ENCODE measurements at regions not wholly inside any gene's neighbourhood (a gene's known extent, or its start where the extent isn't known, plus 50 kb on each side); places are given as distances from the start of the nearest gene placed in this dataset.

GRCh38 chr2:116645155-116645554, 1169.3 kb upstream of the DDX18 start:
- no peak for DNase-seq (ENCODE audit: low read depth in 4 of 4, low spot score in 3 of 4)

- DNase-seq (ENCODE audit: low read depth in 4 of 4, low spot score in 3 of 4): no peak
Measured at GRCh38 chr2:116668691-116669090, 1145.8 kb upstream of the DDX18 start.

- DNase-seq (ENCODE audit: low read depth in 4 of 4, low spot score in 3 of 4): no peak
Measured at GRCh38 chr2:116669782-116670181, 1144.7 kb upstream of the DDX18 start.

- no peak for DNase-seq (ENCODE audit: low read depth in 4 of 4, low spot score in 3 of 4)
Measured at GRCh38 chr2:116674188-116674587, 1140.3 kb upstream of the DDX18 start.

GRCh38 chr2:116676776-116677175, 1137.7 kb upstream of the DDX18 start:
- no peak for DNase-seq (ENCODE audit: low read depth in 4 of 4, low spot score in 3 of 4)

GRCh38 chr2:116680256-116680936, 1134.1 kb upstream of the DDX18 start:
- no peak for DNase-seq (ENCODE audit: low read depth in 4 of 4, low spot score in 3 of 4)

GRCh38 chr2:116687371-116687770, 1127.1 kb upstream of the DDX18 start:
- no peak for DNase-seq (ENCODE audit: low read depth in 4 of 4, low spot score in 3 of 4)

- DNase-seq (ENCODE audit: low read depth in 4 of 4, low spot score in 3 of 4): no peak
Measured at GRCh38 chr2:116692988-116693387, 1121.5 kb upstream of the DDX18 start.

- DNase-seq (ENCODE audit: low read depth in 4 of 4, low spot score in 3 of 4): no peak
Measured at GRCh38 chr2:116696223-116696622, 1118.3 kb upstream of the DDX18 start.

GRCh38 chr2:116696903-116697302, 1117.6 kb upstream of the DDX18 start:
- no peak for DNase-seq (ENCODE audit: low read depth in 4 of 4, low spot score in 3 of 4)

GRCh38 chr2:116706396-116706795, 1108.1 kb upstream of the DDX18 start:
- DNase-seq (ENCODE audit: low read depth in 4 of 4, low spot score in 3 of 4): no peak

GRCh38 chr2:116716038-116716437, 1098.5 kb upstream of the DDX18 start:
- DNase-seq (ENCODE audit: low read depth in 4 of 4, low spot score in 3 of 4): no peak

- DNase-seq (ENCODE audit: low read depth in 4 of 4, low spot score in 3 of 4): no peak
Measured at GRCh38 chr2:116716444-116716843, 1098.0 kb upstream of the DDX18 start.

- no peak for DNase-seq (ENCODE audit: low read depth in 4 of 4, low spot score in 3 of 4)
Measured at GRCh38 chr2:116717832-116718231, 1096.7 kb upstream of the DDX18 start.

GRCh38 chr2:116718451-116718850, 1096.0 kb upstream of the DDX18 start:
- DNase-seq (ENCODE audit: low read depth in 4 of 4, low spot score in 3 of 4): no peak

- no peak for DNase-seq (ENCODE audit: low read depth in 4 of 4, low spot score in 3 of 4)
Measured at GRCh38 chr2:116719836-116720235, 1094.7 kb upstream of the DDX18 start.

- no peak for DNase-seq (ENCODE audit: low read depth in 4 of 4, low spot score in 3 of 4)
Measured at GRCh38 chr2:116724550-116724949, 1089.9 kb upstream of the DDX18 start.

GRCh38 chr2:116732322-116732721, 1082.2 kb upstream of the DDX18 start:
- no peak for DNase-seq (ENCODE audit: low read depth in 4 of 4, low spot score in 3 of 4)

GRCh38 chr2:116733699-116734098, 1080.8 kb upstream of the DDX18 start:
- DNase-seq (ENCODE audit: low read depth in 4 of 4, low spot score in 3 of 4): no peak

GRCh38 chr2:116737951-116738350, 1076.5 kb upstream of the DDX18 start:
- DNase-seq (ENCODE audit: low read depth in 4 of 4, low spot score in 3 of 4): no peak

GRCh38 chr2:116747103-116747502, 1067.4 kb upstream of the DDX18 start:
- DNase-seq (ENCODE audit: low read depth in 4 of 4, low spot score in 3 of 4): no peak

- no peak for DNase-seq (ENCODE audit: low read depth in 4 of 4, low spot score in 3 of 4)
Measured at GRCh38 chr2:116749994-116750393, 1064.5 kb upstream of the DDX18 start.

All from right renal pelvis (tissue), 4 donors.